HG02973 (cell line): ENCODE measurements at regions not wholly inside any gene's neighbourhood (a gene's known extent, or its start where the extent isn't known, plus 50 kb on each side); places are given as distances from the start of the nearest gene placed in this dataset.
"Not testable (repeated sequence)": the region's sequence is repeated elsewhere in the genome, so short reads cannot be mapped to it uniquely, and the experiment has no call there.

ENCODE experiments used
- ATAC-seq: cut with Tn5 transposase; IDR thresholded peaks from one replicate; pipeline ENCODE4 v1.9.1; 2021; ENCODE audit warnings: moderate library complexity; ENCODE audit not compliant: unreplicated experiment

- no peak for ATAC-seq
Measured at GRCh38 chr6:106885679-106886078, 88.8 kb downstream of the CD24 start.

- ATAC-seq = no peak
Measured at GRCh38 chr6:106884576-106884975, 90.0 kb downstream of the CD24 start.

- ATAC-seq = no peak
Measured at GRCh38 chr6:106883808-106884262, 90.7 kb downstream of the CD24 start.

GRCh38 chr6:106882601-106883518 is 91.7 kb downstream of the CD24 start:
- no peak for ATAC-seq

GRCh38 chr6:106882138-106882537 is 92.4 kb downstream of the CD24 start:
- no peak for ATAC-seq

- ATAC-seq = no peak
Measured at GRCh38 chr6:106880952-106881351, 93.6 kb downstream of the CD24 start.

GRCh38 chr6:106875782-106876321 is 98.7 kb downstream of the CD24 start:
- ATAC-seq = no peak

GRCh38 chr6:106874481-106874880 is 100.0 kb downstream of the CD24 start:
- no peak for ATAC-seq

- ATAC-seq = no peak
Measured at GRCh38 chr6:106872049-106872448, 102.5 kb downstream of the CD24 start.

- ATAC-seq = no peak
Measured at GRCh38 chr6:106870824-106871717, 103.5 kb downstream of the CD24 start.

GRCh38 chr6:106870069-106870468 is 104.5 kb downstream of the CD24 start:
- ATAC-seq = no peak

- no peak for ATAC-seq
Measured at GRCh38 chr6:106869203-106869602, 105.3 kb downstream of the CD24 start.

GRCh38 chr6:106866875-106867658 is 107.5 kb downstream of the CD24 start:
- ATAC-seq = no peak

GRCh38 chr6:106862858-106863257 is 111.7 kb downstream of the CD24 start:
- no peak for ATAC-seq

- no peak for ATAC-seq
Measured at GRCh38 chr6:106860940-106861339, 113.6 kb downstream of the CD24 start.

GRCh38 chr6:106858653-106859092 is 115.9 kb downstream of the CD24 start:
- ATAC-seq = no peak

- no peak for ATAC-seq
Measured at GRCh38 chr6:106857771-106858652, 116.5 kb downstream of the CD24 start.

GRCh38 chr6:106857310-106857709 is 117.2 kb downstream of the CD24 start:
- ATAC-seq = not testable (repeated sequence)

- ATAC-seq = no peak
Measured at GRCh38 chr6:106856227-106856874, 118.2 kb downstream of the CD24 start.
